ENCODE measurements at regions not wholly inside any gene's neighbourhood (a gene's known extent, or its start where the extent isn't known, plus 50 kb on each side); places are given as distances from the start of the nearest gene placed in this dataset.

GRCh38 chr6:43843097-43843645 is 73.2 kb downstream of the VEGFA start:
- no peaks in the 10 kb centered on the region for H3K9me3 ChIP-seq (replicated peaks in 1 of 2; ENCODE audit: control insufficient read depth in 2 of 2, insufficient read depth in 1 of 2, low read depth in 1 of 2, low read length in 2 of 2)

GRCh38 chr6:43842231-43842794 is 72.3 kb downstream of the VEGFA start:
- Histone ChIP-seq H2AK5ac (ENCODE audit: low read depth, low read length) (no peak overlapping the region), H3K36me3 (replicated peaks in 1 of 2; ENCODE audit: control insufficient read depth in 2 of 2, insufficient read depth in 2 of 2, low read length in 2 of 2) (no peaks in the 10 kb centered on the region), H3K27me3 (ENCODE audit: control insufficient read depth in 3 of 3, insufficient read depth in 3 of 3, low read depth in 1 of 3, low read length in 3 of 3) (peaks cover 0 to 41% (median 0%) of the 10 kb centered on the region in 3 experiments), H2BK12ac (ENCODE audit: low read length) (no peak overlapping the region), H4K8ac (ENCODE audit: low read depth, low read length) (no peak overlapping the region), H3K4me1 (ENCODE audit: control insufficient read depth in 2 of 2, insufficient read depth in 1 of 2, low read depth in 1 of 2, low read length in 2 of 2) (peaks cover 0 to 10% of the 10 kb centered on the region in 2 donors), H3K23ac (ENCODE audit: low read depth, low read length, poor library complexity) (no peak overlapping the region), H2BK5ac (ENCODE audit: low read length) (no peak overlapping the region), H4K91ac (ENCODE audit: low read depth, low read length, poor library complexity) (no peak overlapping the region), H3K4me3 (ENCODE audit: low read length in 2 of 2) (no peak overlapping the region), H3K27ac (replicated peaks; ENCODE audit: low read length) (no peak overlapping the region), H3K4ac (ENCODE audit: low read length) (no peak overlapping the region), H3K18ac (ENCODE audit: low read length) (no peak overlapping the region), H3K14ac (ENCODE audit: low read length) (no peak overlapping the region), H2BK120ac (ENCODE audit: low read depth, low read length) (no peak overlapping the region), H3K9me3 (replicated peaks in 1 of 2; ENCODE audit: control insufficient read depth in 2 of 2, insufficient read depth in 1 of 2, low read depth in 1 of 2, low read length in 2 of 2) (no peaks in the 10 kb centered on the region), H3K4me2 (ENCODE audit: insufficient read depth, low read length, poor library complexity, severe bottlenecking) (no peak overlapping the region), H3K9ac (ENCODE audit: low read depth, low read length, poor library complexity) (no peak overlapping the region), H2BK15ac (ENCODE audit: low read length) (no peak overlapping the region), H3K79me1 (ENCODE audit: low read depth, low read length) (no peaks in the 10 kb centered on the region), H2AFZ (ENCODE audit: low read length) (no peak overlapping the region)
- no peak for DNase-seq (ENCODE audit: low spot score)
- WGBS, 2 donors (ENCODE audit: extremely low coverage in 2 of 2, insufficient read length in 2 of 2, insufficient replicate concordance in 1 of 2) = no CpG with 5 or more reads among the region's 10 CpGs

More at GRCh38 chr6:43843097-43843645, 73.2 kb downstream of the VEGFA start:
- Histone ChIP-seq H2AK5ac (ENCODE audit: low read depth, low read length) (no peak overlapping the region), H2BK12ac (ENCODE audit: low read length) (no peak overlapping the region), H4K8ac (ENCODE audit: low read depth, low read length) (no peak overlapping the region), H3K27me3 (ENCODE audit: control insufficient read depth in 3 of 3, insufficient read depth in 3 of 3, low read depth in 1 of 3, low read length in 3 of 3) (peaks cover 0 to 49% (median 0%) of the 10 kb centered on the region in 3 experiments), H3K9ac (ENCODE audit: low read depth, low read length, poor library complexity) (no peak overlapping the region), H4K91ac (ENCODE audit: low read depth, low read length, poor library complexity) (no peak overlapping the region), H3K18ac (ENCODE audit: low read length) (no peak overlapping the region), H2BK120ac (ENCODE audit: low read depth, low read length) (no peak overlapping the region), H3K79me1 (ENCODE audit: low read depth, low read length) (no peaks in the 10 kb centered on the region), H3K14ac (ENCODE audit: low read length) (no peak overlapping the region), H3K4me3 (ENCODE audit: low read length in 2 of 2) (no peak overlapping the region), H3K4me2 (ENCODE audit: insufficient read depth, low read length, poor library complexity, severe bottlenecking) (no peak overlapping the region), H3K23ac (ENCODE audit: low read depth, low read length, poor library complexity) (no peak overlapping the region), H2BK15ac (ENCODE audit: low read length) (no peak overlapping the region), H3K4me1 (ENCODE audit: control insufficient read depth in 2 of 2, insufficient read depth in 1 of 2, low read depth in 1 of 2, low read length in 2 of 2) (peaks cover 0 to 6% of the 10 kb centered on the region in 2 donors), H3K36me3 (replicated peaks in 1 of 2; ENCODE audit: control insufficient read depth in 2 of 2, insufficient read depth in 2 of 2, low read length in 2 of 2) (no peaks in the 10 kb centered on the region), H3K27ac (replicated peaks; ENCODE audit: low read length) (no peak overlapping the region), H2BK5ac (ENCODE audit: low read length) (no peak overlapping the region), H2AFZ (ENCODE audit: low read length) (no peak overlapping the region), H3K4ac (ENCODE audit: low read length) (no peak overlapping the region)
- DNase-seq (ENCODE audit: low spot score) = no peak
- WGBS, 2 donors (ENCODE audit: extremely low coverage in 2 of 2, insufficient read length in 2 of 2, insufficient replicate concordance in 1 of 2) = no CpG with 5 or more reads among the region's 5 CpGs

GRCh38 chr6:43840490-43841218 is 70.6 kb downstream of the VEGFA start:
- no peaks in the 10 kb centered on the region for H3K36me3 ChIP-seq (replicated peaks in 1 of 2; ENCODE audit: control insufficient read depth in 2 of 2, insufficient read depth in 2 of 2, low read length in 2 of 2)
- no peak overlapping the region for H2BK5ac ChIP-seq (ENCODE audit: low read length)
- no peak overlapping the region for H3K9ac ChIP-seq (ENCODE audit: low read depth, low read length, poor library complexity)
- peaks cover 0 to 37% (median 0%) of the 10 kb centered on the region in 3 experiments for H3K27me3 ChIP-seq (ENCODE audit: control insufficient read depth in 3 of 3, insufficient read depth in 3 of 3, low read depth in 1 of 3, low read length in 3 of 3)
- H3K9me3 ChIP-seq (replicated peaks in 1 of 2; ENCODE audit: control insufficient read depth in 2 of 2, insufficient read depth in 1 of 2, low read depth in 1 of 2, low read length in 2 of 2) = no peaks in the 10 kb centered on the region
- H2BK120ac ChIP-seq (ENCODE audit: low read depth, low read length) = no peak overlapping the region
- no peak overlapping the region for H3K27ac ChIP-seq (replicated peaks; ENCODE audit: low read length)
- H2AFZ ChIP-seq (ENCODE audit: low read length) = no peak overlapping the region
- no peak overlapping the region for H4K8ac ChIP-seq (ENCODE audit: low read depth, low read length)
- DNase-seq (ENCODE audit: low spot score) = no peak
- H3K79me1 ChIP-seq (ENCODE audit: low read depth, low read length) = no peaks in the 10 kb centered on the region
- H2AK5ac ChIP-seq (ENCODE audit: low read depth, low read length) = no peak overlapping the region
- no peak overlapping the region for H2BK12ac ChIP-seq (ENCODE audit: low read length)
- no CpG with 5 or more reads among the region's 5 CpGs for whole genome bisulfite sequencing, 2 donors (ENCODE audit: extremely low coverage in 2 of 2, insufficient read length in 2 of 2, insufficient replicate concordance in 1 of 2)
- no peak overlapping the region for H2BK15ac ChIP-seq (ENCODE audit: low read length)
- H4K91ac ChIP-seq (ENCODE audit: low read depth, low read length, poor library complexity) = no peak overlapping the region
- no peak overlapping the region for H3K23ac ChIP-seq (ENCODE audit: low read depth, low read length, poor library complexity)
- no peak overlapping the region for H3K4ac ChIP-seq (ENCODE audit: low read length)
- H3K4me1 ChIP-seq (ENCODE audit: control insufficient read depth in 2 of 2, insufficient read depth in 1 of 2, low read depth in 1 of 2, low read length in 2 of 2) = peaks cover 5 to 21% of the 10 kb centered on the region in 2 donors
- no peak overlapping the region for H3K4me2 ChIP-seq (ENCODE audit: insufficient read depth, low read length, poor library complexity, severe bottlenecking)
- H3K18ac ChIP-seq (ENCODE audit: low read length) = no peak overlapping the region
- no peak overlapping the region for H3K14ac ChIP-seq (ENCODE audit: low read length)
- H3K4me3 ChIP-seq (ENCODE audit: low read length in 2 of 2) = no peak overlapping the region

All from neuronal stem cell (in vitro differentiated cells).